GM21526 (cell line): ENCODE measurements at regions not wholly inside any gene's neighbourhood (a gene's known extent, or its start where the extent isn't known, plus 50 kb on each side); places are given as distances from the start of the nearest gene placed in this dataset.
A peak's percentile ranks its signal among the peaks of the same experiment; 100 is the strongest.

Experiments
- ATAC-seq: cut with Tn5 transposase; IDR thresholded peaks from one replicate; pipeline ENCODE4 v1.9.1; 2021; ENCODE audit warnings: moderate library complexity; ENCODE audit not compliant: unreplicated experiment, low FRiP score

DNA sequence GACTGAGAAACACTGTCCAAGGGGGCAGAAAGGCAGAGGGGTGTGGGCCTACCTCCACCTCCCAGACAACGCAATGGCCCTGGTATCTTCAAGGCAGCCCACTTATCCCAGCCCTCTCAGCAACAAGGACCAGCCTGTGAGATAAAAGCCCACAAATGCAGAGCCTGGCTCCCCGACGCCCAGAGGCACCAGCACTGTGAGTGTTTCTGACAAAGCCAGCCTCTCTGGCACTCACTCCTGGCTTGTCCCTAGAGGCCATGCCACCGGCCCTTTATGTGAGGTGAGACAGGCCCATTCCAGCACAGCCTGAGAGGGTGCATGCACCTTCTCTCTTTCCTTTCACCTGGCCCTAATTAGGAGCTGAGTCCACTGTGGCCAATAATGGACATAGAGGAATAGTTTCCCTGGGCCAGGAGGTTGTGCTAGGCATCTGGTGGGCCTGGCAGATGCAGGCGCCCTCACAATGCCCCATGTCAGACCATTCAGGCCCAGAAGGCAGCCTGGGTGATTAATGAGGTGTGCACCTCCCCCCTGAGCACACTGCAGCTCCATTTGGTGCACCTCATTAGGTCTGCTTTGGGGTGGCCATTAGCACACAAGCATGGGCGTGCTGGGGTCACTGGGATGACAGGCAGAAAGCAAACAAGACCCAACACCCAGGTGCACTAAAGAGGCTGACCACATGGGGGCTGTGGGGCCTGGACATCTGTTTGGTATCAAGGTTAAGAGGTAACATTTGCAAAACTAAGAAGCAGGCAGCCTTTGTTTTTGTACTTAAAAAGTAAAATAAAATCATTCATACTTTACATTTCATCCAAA, 176.0 kb downstream of the MED10 start:
- no peak for ATAC-seq

DNA sequence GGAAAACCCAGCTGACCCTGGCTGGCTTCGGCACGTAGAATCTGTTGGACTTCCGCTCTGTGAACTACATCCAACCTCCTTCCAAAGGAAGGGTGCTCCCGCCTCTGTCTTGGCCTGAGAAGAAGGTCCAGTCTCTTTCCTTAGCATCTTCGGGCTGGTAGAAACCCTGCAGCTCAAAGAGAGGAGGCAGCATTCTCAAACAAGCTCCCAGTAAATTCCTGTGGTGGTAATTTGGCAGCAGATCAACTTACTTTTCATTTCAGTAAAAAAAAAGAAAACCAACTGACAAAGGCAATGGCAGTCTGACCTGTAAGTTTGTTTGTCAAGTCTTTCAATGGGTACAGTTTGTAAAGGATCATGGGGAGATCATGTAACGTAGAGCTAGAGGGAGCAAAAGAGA, 176.7 kb downstream of the MED10 start:
- ATAC-seq, result no peak

DNA sequence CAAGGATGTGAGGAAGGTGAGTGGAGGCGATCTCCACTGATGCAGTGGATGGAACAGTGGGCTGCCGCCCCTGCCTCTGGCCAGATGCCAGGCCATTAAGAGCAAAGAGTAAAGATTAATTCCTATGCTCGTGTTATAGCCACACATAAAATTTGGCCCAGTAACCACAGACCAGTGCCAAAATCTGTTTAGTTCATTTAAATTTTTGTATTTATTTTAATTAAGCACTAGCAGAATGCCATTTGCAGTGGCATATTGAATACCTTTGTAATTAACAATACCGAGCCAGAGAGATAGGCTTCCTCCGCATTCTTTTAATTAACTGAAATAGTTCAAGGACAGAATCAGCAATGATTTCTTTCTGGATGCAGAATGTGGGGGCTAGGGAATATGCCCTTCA, 179.8 kb downstream of the MED10 start:
- ATAC-seq, result no peak

DNA sequence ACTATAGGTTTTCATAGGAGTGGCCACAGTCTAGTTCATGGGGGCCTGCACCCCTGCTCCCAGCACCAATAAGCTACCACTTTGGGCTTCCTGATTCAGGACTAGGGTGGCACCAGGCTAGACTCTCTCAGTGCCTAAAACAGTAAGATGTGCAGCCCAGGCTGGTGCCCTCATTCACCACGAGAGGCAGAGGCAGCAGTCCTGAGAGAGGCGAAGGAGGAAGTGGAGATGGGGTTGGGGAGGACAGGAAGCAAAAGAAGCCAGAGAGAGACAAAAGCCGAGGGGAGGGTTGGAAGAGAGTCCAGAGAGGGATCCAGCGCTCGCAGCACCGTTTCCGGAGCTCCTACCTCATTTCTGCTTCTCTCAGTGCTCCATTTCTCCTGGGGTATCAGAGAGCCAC, 180.9 kb downstream of the MED10 start:
- no peak for ATAC-seq

- ATAC-seq, result no peak
Observed at GRCh38 chr5:6195711-6196358, 182.5 kb downstream of the MED10 start.

DNA sequence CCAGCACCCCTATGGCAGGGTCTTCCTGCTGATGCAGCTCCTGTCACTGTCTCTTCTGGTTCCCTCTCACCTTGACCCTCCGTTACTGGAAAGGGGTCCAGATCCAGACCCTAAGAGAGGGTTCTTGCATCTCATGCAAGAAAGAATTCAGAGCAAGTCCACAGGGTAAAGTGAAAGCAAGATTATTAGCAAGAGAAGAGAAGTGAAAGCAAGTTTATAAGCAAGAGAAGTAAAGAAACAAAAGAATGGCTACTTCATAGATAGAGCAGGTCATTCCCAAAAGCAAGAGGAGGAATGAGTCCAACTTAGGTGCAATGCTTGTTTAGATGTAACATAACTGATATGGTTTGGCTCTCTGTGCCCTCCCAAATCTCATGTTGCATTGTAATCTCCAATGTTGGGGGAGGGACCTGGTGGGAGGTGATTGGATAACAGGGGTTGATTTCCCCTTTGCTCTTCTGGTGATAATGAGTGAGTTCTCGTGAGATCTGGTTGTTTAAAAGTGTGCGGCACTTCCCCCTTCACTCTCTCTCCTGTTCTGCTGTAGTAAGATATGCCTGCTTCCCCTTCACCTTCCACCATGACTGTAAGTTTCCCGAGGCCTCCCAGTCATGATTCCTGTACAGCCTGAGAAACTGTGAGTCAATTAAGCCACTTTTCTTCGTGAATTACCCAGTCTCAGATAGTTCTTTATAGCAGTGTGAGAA, 183.3 kb downstream of the MED10 start:
- ATAC-seq, result peak; percentile 53

- ATAC-seq, result no peak
Observed at GRCh38 chr5:6194261-6194875, 184.0 kb downstream of the MED10 start.

DNA sequence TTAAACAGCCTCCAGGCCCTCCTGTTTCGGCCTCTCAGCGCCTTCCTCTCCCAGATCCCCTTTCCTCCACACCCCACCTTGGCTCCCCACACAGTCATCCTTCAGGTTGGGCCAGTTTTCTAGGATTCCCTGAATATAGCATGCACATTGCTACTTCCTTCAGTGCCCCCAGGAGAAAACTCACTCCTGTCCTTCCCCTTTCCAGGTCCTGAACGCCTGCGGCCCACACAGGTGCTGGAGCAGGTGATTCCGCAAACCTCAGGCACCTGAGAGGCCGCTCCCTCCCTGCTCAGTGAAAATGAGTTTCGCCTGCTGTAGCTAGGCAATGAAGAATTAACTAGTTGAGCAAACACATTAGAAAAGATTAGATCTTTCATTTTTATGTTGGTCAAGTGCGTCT, 185.0 kb downstream of the MED10 start:
- ATAC-seq, result no peak

DNA sequence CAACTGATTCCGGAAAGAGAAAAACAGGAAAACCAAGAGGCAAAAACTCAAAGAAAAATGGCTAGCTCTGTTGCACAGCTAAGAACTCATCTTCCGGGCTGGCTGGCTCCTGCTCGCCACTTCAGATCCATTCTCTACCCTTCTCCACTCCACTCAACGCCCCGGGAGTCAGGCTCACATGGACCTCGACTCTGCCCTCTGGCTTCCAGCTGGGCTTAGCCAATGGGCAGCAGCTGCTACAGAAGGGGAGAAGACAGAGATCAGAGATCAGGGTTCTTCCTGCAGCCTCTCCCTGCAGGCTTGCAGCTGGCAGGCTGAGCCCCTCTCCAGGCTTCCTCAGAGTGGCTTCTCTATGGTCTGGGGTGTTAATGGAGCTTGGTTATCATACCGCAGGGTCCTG, 187.5 kb downstream of the MED10 start:
- no peak for ATAC-seq

DNA sequence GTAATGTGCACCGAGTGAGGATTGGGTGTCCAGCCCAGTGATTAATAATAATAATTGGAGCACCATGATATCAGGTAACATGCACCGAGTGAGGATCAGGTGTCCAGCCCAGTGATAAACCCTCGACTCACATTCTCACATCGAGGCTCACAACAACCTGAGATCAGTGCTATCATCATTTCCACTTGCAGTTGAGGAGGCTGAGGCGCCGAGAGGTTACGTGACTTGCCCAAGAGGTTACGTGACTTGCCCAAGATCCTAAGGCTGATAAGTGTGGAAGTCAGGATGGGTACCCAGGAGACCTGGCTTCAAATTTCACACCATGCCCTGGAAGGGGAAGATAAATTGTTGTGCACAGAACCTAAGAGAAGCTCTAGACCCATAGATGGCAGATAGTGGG, 189.4 kb downstream of the MED10 start:
- ATAC-seq, result no peak

- ATAC-seq, result peak; percentile 97
Observed at GRCh38 chr5:6188344-6188743, 190.0 kb downstream of the MED10 start.

- no peak for ATAC-seq
Observed at GRCh38 chr5:6187501-6187900, 190.8 kb downstream of the MED10 start.

DNA sequence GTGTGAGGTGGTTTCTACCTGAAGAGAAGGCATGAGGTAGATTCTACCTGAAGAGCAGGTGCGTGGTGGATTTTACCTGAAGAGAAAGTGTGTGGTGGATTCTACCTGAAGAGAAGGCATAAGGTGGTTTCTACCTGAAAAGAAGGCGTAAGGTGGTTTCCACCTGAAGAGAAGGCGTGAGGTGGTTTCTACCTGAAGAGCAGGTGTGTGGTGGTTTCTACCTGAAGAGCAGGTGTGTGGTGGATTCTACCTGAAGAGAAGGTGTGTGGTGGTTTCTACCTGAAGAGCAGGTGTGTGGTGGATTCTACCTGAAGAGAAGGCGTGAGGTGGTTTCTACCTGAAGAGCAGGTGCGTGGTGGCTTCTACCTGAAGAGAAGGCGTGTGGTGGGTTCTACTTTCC, 192.8 kb downstream of the MED10 start:
- no peak for ATAC-seq

- no peak for ATAC-seq
Observed at GRCh38 chr5:6184481-6184880, 193.9 kb downstream of the MED10 start.

GRCh38 chr5:6183391-6184390, 194.7 kb downstream of the MED10 start:
- ATAC-seq, result no peak

DNA sequence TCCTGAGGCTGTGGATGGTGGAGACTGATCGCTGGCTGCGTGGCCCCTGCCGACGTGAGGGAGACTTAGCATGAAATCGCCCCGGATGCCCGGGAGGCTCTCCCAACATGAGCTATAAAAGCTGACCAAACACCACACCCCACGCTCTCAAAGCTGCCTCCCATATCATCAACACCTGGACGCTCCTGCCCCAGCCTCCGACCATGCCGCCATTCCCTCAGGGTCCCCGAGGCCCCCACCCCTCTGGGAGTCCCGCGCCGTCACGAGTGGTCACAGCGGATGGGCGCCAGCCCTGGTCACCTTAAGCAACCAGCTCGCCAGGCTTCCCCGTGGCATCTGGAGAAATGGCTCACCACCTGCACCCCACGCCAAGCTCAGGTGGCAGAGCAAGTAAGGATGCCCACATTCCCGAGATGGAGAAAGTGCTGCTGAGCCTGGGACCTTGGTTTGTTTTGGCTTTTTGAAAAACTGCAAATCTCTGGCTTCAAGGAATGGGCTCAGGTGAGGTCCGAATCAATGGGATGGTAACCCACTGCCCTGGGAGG, 196.0 kb downstream of the MED10 start:
- ATAC-seq, result no peak

DNA sequence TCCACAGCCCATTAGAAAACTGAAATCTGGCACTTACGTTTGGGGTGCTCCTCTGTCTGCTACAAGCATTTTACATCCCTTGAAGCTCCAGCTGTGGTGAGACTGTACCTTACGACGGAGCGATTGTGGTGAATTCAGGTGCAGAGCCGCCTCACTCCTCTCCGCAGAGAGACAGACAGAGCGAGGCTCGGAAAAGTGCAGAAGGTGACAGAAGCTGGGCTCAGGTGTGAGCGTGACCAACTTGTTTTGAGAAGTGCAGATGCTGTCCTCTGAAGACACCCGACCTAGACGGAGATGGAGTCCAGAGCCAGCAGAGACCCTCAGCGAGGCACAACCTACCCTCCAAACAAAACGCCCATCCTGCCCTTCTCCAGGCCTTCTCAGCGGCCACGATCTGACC, 196.5 kb downstream of the MED10 start:
- no peak for ATAC-seq

DNA sequence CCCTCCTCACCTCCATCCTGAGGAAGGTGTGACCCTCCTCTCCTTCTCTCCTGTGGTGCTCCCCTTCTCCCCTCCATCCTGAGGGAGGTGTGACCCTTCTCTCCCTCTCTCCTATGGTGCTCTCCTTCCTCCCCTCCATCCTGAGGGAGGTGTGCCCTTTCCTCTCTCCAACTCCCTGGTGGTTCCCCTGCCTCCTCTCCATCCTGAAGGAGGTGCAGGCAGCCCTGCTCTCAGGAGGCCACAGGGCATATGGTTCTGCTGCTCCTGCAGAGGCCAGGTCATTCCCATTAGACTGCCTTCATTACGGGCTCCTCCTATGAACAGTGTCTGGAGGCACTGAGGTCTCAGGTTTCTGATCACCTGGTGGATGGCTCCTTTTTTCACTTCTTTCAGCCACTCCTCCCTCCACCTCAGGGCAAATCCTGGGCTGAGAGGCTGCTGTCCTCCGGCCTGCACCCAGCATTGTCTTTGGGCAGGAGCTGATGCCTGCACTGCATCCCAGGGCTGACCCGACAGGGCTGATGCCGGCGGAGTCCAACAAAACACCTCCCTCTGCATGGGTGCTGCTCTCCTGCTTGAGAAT, 197.1 kb downstream of the MED10 start:
- ATAC-seq, result no peak

- no peak for ATAC-seq
Observed at GRCh38 chr5:6180231-6180872, 198.0 kb downstream of the MED10 start.
